ENCODE measurements at regions not wholly inside any gene's neighbourhood (a gene's known extent, or its start where the extent isn't known, plus 50 kb on each side); places are given as distances from the start of the nearest gene placed in this dataset.

GRCh38 chr10:118500477-118501104, 94.9 kb downstream of the PRLHR start:
- no peak for DNase-seq

GRCh38 chr10:118499186-118499585, 96.3 kb downstream of the PRLHR start:
- DNase-seq = no peak

- DNase-seq = no peak
Measured at GRCh38 chr10:118498623-118499022, 96.8 kb downstream of the PRLHR start.

GRCh38 chr10:118497227-118497626, 98.2 kb downstream of the PRLHR start:
- no peak for DNase-seq

- DNase-seq = no peak
Measured at GRCh38 chr10:118496525-118496924, 98.9 kb downstream of the PRLHR start.

- DNase-seq = no peak
Measured at GRCh38 chr10:118495499-118495898, 99.9 kb downstream of the PRLHR start.

- no peak for DNase-seq
Measured at GRCh38 chr10:118491055-118491454, 104.4 kb downstream of the PRLHR start.

GRCh38 chr10:118488710-118489497, 106.5 kb downstream of the PRLHR start:
- DNase-seq = no peak

- no peak for DNase-seq
Measured at GRCh38 chr10:118485641-118486040, 109.8 kb downstream of the PRLHR start.

- DNase-seq = no peak
Measured at GRCh38 chr10:118484152-118484871, 111.1 kb downstream of the PRLHR start.

- no peak for DNase-seq
Measured at GRCh38 chr10:118483496-118483895, 112.0 kb downstream of the PRLHR start.

GRCh38 chr10:118482393-118483331, 112.8 kb downstream of the PRLHR start:
- DNase-seq = no peak

GRCh38 chr10:118481871-118482270, 113.6 kb downstream of the PRLHR start:
- DNase-seq = no peak

- DNase-seq = no peak
Measured at GRCh38 chr10:118475214-118475613, 120.2 kb downstream of the PRLHR start.

- DNase-seq = no peak
Measured at GRCh38 chr10:118474111-118474510, 121.3 kb downstream of the PRLHR start.

- DNase-seq = no peak
Measured at GRCh38 chr10:118473305-118473960, 122.0 kb downstream of the PRLHR start.

- DNase-seq = no peak
Measured at GRCh38 chr10:118472415-118473304, 122.8 kb downstream of the PRLHR start.

- DNase-seq = no peak
Measured at GRCh38 chr10:118471863-118472262, 123.6 kb downstream of the PRLHR start.

GRCh38 chr10:118470470-118470869, 125.0 kb downstream of the PRLHR start:
- no peak for DNase-seq

GRCh38 chr10:118467200-118467599, 125.1 kb upstream of the FAM204A start:
- no peak for DNase-seq

GRCh38 chr10:118465300-118465874, 123.3 kb upstream of the FAM204A start:
- DNase-seq = no peak

Data from NCI-H187 treated with DMSO at 0.1 percent for 48 hours (cell line).